ENCODE measurements at regions not wholly inside any gene's neighbourhood (a gene's known extent, or its start where the extent isn't known, plus 50 kb on each side); places are given as distances from the start of the nearest gene placed in this dataset.

DNA sequence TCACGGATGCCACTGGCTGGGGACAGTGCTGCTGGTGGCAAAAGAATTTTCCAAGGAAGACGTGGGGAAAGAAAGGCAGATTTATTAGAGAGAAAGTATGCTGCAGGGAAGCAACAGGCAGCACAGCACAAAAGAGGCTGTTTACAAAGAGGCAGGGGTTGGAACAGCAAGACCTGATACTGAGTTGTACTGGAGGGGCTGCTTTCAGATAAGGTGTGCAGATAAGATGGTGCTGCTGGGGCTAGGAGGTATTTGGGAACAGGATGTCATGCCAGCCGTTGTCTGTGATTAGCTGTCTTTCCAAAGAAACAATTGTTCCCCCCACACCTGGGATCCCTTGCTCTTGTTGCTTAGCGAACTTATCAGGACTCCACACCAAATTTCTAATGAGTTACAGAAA is 2023.3 kb upstream of the PCDH20 start:
- TF ChIP-seq EZH2phosphoT487 (IDR thresholded peaks at IDR 0.05; ENCODE audit: borderline replicate concordance), result no peak
- TF ChIP-seq, protein P1, sequence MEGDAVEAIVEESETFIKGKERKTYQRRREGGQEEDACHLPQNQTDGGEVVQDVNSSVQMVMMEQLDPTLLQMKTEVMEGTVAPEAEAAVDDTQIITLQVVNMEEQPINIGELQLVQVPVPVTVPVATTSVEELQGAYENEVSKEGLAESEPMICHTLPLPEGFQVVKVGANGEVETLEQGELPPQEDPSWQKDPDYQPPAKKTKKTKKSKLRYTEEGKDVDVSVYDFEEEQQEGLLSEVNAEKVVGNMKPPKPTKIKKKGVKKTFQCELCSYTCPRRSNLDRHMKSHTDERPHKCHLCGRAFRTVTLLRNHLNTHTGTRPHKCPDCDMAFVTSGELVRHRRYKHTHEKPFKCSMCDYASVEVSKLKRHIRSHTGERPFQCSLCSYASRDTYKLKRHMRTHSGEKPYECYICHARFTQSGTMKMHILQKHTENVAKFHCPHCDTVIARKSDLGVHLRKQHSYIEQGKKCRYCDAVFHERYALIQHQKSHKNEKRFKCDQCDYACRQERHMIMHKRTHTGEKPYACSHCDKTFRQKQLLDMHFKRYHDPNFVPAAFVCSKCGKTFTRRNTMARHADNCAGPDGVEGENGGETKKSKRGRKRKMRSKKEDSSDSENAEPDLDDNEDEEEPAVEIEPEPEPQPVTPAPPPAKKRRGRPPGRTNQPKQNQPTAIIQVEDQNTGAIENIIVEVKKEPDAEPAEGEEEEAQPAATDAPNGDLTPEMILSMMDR (conservative IDR thresholded peaks at IDR 0.05; ENCODE audit: low read length), result no peak

All from Loucy (cell line).